GM12878 (cell line): ENCODE measurements at regions not wholly inside any gene's neighbourhood (a gene's known extent, or its start where the extent isn't known, plus 50 kb on each side); places are given as distances from the start of the nearest gene placed in this dataset.

ENCODE experiments used
- BHLHE40 ChIP-seq, 2 experiments: fragments of 450-650 bp in 1 of 2; IDR thresholded peaks; 2 replicates each; pipeline ENCODE4 v1.6.1; 2011 to 2017; ENCODE audit warnings: low read depth in 2 of 2, borderline replicate concordance in 1 of 2, improper control_type of control experiment in 1 of 2, low read length in 1 of 2, mild to moderate bottlenecking in 1 of 2
- EED ChIP-seq: sonication (generic); IDR thresholded peaks from 2 replicates; pipeline ENCODE4 v1.6.1; 2016; ENCODE audit warnings: antibody characterized with exemption, low read depth
- EZH2 ChIP-seq: IDR thresholded peaks from 2 replicates; pipeline ENCODE4 v1.6.1; 2012; ENCODE audit warnings: low read depth, mild to moderate bottlenecking, control low read depth, inconsistent platforms, low read length, borderline replicate concordance; ENCODE audit not compliant: control insufficient read depth
- JUND ChIP-seq: IDR thresholded peaks from 2 replicates; pipeline ENCODE4 v1.6.1; 2012; ENCODE audit warnings: low read depth, mild to moderate bottlenecking, low read length, improper control_type of control experiment, moderate library complexity
- MTA3 ChIP-seq: IDR thresholded peaks from 2 replicates; pipeline ENCODE4 v1.6.1; 2012; ENCODE audit warnings: low read length, inconsistent platforms, borderline replicate concordance
- MYB ChIP-seq: fragments of 150-350 bp; IDR thresholded peaks from 2 replicates; pipeline ENCODE4 v1.6.1; 2014; ENCODE audit warnings: mild to moderate bottlenecking, low read depth, low read length, borderline replicate concordance
- MYC ChIP-seq: IDR thresholded peaks from 2 replicates; pipeline ENCODE4 v1.6.1; 2011; ENCODE audit warnings: mild to moderate bottlenecking, low read length, moderate library complexity, inconsistent platforms; ENCODE audit not compliant: insufficient read depth, insufficient replicate concordance, insufficient read length, severe bottlenecking
- NR2F1 ChIP-seq: fragments of 450-650 bp; conservative IDR thresholded peaks from 2 replicates; pipeline ENCODE4 v1.6.1; 2017; ENCODE audit warnings: mild to moderate bottlenecking
- SMC3 ChIP-seq: IDR thresholded peaks from 2 replicates; pipeline ENCODE4 v1.6.1; 2011; ENCODE audit warnings: low read length, improper control_type of control experiment, borderline replicate concordance
- TAF1 ChIP-seq: IDR thresholded peaks from 2 replicates; pipeline ENCODE4 v1.6.1; 2011; ENCODE audit warnings: mild to moderate bottlenecking, low read depth, low read length, borderline replicate concordance
- TBL1XR1 ChIP-seq: IDR thresholded peaks from 2 replicates; pipeline ENCODE4 v1.6.1; 2012; ENCODE audit warnings: low read depth, low read length, improper control_type of control experiment
- TF ChIP-seq, protein P1 (sequence below), 3 experiments: IDR thresholded peaks in 2 of 3; conservative IDR thresholded peaks in 1 of 3; 2 replicates each; pipeline ENCODE4 v1.5.1; 2011; ENCODE audit warnings: low read depth in 3 of 3, low read length in 3 of 3, mild to moderate bottlenecking in 3 of 3, control low read depth in 2 of 3, moderate library complexity in 2 of 3, inconsistent platforms in 1 of 3, mixed read lengths in 1 of 3; ENCODE audit not compliant: control insufficient read depth in 2 of 3, insufficient read depth in 1 of 3; ENCODE audit errors: extremely low read depth in 1 of 3
- TF ChIP-seq, protein P2 (sequence below): IDR thresholded peaks from 2 replicates; pipeline ENCODE4 v1.6.1; 2011; ENCODE audit warnings: low read depth, mild to moderate bottlenecking, low read length, moderate library complexity, borderline replicate concordance; ENCODE audit errors: extremely low read depth
- TF ChIP-seq, protein P3 (sequence below): fragments of 150-350 bp; IDR thresholded peaks from 2 replicates; pipeline ENCODE4 v1.6.1; 2016; ENCODE audit warnings: low read depth, low read length

DNA sequence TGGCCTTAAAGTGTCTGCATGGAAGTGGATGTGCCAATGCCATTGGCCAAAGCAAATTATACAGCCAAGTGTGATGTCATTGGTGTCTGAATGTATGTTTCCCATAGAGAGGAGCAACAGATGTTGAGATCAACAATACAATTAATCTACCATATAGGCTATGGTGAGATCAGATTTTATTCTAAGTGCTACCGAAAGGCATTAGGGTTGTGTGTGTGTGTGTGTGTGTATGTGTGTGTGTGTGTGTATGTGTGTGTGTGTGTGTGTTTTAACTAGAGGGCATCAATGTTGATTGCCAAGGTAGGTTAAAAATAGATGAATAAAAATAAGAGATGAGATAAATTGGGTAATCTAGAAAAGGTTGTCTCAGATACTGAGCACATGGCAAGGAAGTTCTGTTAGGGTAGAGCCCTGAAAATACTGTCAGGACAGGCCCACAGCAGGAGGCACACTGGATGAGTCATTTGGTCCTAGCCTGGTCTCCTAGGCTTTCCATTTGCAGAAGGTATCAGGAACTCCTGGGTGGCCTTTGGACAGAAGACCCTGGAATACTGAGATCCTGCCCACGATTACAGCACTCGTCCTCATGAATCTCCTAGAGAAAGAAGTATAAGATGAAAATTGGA lies 446.0 kb upstream of the PODXL start:
- no peak for TF ChIP-seq NR2F1
- no peak for TF ChIP-seq TBL1XR1
- TF ChIP-seq MYC, result no peak
- TF ChIP-seq, protein P1, sequence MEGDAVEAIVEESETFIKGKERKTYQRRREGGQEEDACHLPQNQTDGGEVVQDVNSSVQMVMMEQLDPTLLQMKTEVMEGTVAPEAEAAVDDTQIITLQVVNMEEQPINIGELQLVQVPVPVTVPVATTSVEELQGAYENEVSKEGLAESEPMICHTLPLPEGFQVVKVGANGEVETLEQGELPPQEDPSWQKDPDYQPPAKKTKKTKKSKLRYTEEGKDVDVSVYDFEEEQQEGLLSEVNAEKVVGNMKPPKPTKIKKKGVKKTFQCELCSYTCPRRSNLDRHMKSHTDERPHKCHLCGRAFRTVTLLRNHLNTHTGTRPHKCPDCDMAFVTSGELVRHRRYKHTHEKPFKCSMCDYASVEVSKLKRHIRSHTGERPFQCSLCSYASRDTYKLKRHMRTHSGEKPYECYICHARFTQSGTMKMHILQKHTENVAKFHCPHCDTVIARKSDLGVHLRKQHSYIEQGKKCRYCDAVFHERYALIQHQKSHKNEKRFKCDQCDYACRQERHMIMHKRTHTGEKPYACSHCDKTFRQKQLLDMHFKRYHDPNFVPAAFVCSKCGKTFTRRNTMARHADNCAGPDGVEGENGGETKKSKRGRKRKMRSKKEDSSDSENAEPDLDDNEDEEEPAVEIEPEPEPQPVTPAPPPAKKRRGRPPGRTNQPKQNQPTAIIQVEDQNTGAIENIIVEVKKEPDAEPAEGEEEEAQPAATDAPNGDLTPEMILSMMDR (IDR thresholded peaks at IDR 0.05 in 2 of 3, conservative IDR thresholded peaks at IDR 0.05 in 1 of 3; ENCODE audit: control insufficient read depth in 2 of 3, extremely low read depth in 1 of 3, insufficient read depth in 1 of 3, low read depth in 3 of 3, low read length in 3 of 3), result no peak
- TF ChIP-seq, protein P2, sequence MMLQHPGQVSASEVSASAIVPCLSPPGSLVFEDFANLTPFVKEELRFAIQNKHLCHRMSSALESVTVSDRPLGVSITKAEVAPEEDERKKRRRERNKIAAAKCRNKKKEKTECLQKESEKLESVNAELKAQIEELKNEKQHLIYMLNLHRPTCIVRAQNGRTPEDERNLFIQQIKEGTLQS, result no peak
- TF ChIP-seq SMC3, result no peak
- TF ChIP-seq MYB, result no peak
- TF ChIP-seq BHLHE40 (IDR thresholded peaks at IDR 0.05; ENCODE audit: borderline replicate concordance in 1 of 2, low read depth in 2 of 2, low read length in 1 of 2), result no peak
- TF ChIP-seq JUND, result no peak
- no peak for TF ChIP-seq MTA3
- no peak for TF ChIP-seq TAF1
- no peak for TF ChIP-seq EED
- TF ChIP-seq, protein P3, sequence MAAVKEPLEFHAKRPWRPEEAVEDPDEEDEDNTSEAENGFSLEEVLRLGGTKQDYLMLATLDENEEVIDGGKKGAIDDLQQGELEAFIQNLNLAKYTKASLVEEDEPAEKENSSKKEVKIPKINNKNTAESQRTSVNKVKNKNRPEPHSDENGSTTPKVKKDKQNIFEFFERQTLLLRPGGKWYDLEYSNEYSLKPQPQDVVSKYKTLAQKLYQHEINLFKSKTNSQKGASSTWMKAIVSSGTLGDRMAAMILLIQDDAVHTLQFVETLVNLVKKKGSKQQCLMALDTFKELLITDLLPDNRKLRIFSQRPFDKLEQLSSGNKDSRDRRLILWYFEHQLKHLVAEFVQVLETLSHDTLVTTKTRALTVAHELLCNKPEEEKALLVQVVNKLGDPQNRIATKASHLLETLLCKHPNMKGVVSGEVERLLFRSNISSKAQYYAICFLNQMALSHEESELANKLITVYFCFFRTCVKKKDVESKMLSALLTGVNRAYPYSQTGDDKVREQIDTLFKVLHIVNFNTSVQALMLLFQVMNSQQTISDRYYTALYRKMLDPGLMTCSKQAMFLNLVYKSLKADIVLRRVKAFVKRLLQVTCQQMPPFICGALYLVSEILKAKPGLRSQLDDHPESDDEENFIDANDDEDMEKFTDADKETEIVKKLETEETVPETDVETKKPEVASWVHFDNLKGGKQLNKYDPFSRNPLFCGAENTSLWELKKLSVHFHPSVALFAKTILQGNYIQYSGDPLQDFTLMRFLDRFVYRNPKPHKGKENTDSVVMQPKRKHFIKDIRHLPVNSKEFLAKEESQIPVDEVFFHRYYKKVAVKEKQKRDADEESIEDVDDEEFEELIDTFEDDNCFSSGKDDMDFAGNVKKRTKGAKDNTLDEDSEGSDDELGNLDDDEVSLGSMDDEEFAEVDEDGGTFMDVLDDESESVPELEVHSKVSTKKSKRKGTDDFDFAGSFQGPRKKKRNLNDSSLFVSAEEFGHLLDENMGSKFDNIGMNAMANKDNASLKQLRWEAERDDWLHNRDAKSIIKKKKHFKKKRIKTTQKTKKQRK, result no peak
- TF ChIP-seq EZH2, result no peak
